Lower lobe of right lung (tissue), 2 donors: ENCODE measurements at regions not wholly inside any gene's neighbourhood (a gene's known extent, or its start where the extent isn't known, plus 50 kb on each side); places are given as distances from the start of the nearest gene placed in this dataset.

Experiments used
- ATAC-seq, 2 donors: fragments of 200-7000 bp; cut with Tn5 transposase; one replicate each; pipeline ENCODE4 v1.9.1; 2020 to 2022; ENCODE audit warnings: mild to moderate bottlenecking in 2 of 2, moderate library complexity in 2 of 2
- DNase-seq: peaks from one replicate; pipeline ENCODE4 v3.0.0-alpha.2; 2020
- H3K27ac ChIP-seq: fragments of 200-600 bp; one replicate; pipeline ENCODE4 v1.8.0; 2022
- H3K27me3 ChIP-seq: fragments of 200-600 bp; one replicate; pipeline ENCODE4 v1.8.0; 2022; ENCODE audit warnings: low read depth
- H3K36me3 ChIP-seq: fragments of 200-600 bp; one replicate; pipeline ENCODE4 v1.8.0; 2022; ENCODE audit warnings: mild to moderate bottlenecking
- H3K4me1 ChIP-seq: fragments of 200-600 bp; one replicate; pipeline ENCODE4 v1.8.0; 2022
- H3K4me3 ChIP-seq: fragments of 200-600 bp; one replicate; pipeline ENCODE4 v1.8.0; 2022; ENCODE audit warnings: mild to moderate bottlenecking
- H3K9me3 ChIP-seq: fragments of 200-600 bp; one replicate; pipeline ENCODE4 v1.8.0; 2022
- intact Hi-C: fragments of 100-400 bp; cut with DNase I; formaldehyde crosslinking; loops from one replicate; pipeline ENCODE4 v1.11.0; 2022
- TF ChIP-seq, protein P1 (sequence below): fragments of 200-600 bp; IDR thresholded peaks from one replicate; pipeline ENCODE4 v1.8.0; 2022; ENCODE audit warnings: antibody characterized with exemption, mild to moderate bottlenecking
- donor health status: DM: no; HTN: yes; CAD: no; lungs with severe emphysema.

DNA sequence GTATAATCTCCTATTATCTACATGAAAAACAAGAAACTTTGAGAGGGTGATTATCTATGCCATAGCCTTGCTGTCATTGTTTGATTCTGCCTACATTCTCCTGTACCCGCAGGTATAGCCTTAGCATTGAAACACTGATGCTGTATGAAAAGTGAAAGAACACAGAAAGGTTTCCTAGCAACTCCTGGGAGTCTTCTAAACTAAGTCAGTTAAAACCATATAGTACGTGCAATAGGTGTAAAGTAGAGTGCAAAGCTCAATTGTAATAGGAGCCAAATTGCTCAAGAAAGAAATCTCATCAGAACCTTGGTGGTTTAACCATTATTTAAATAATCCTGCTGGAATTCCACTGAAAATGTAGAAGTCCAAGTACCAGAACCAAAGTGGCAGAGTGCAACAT, 489.7 kb downstream of the PCDH10 start:
- DNase-seq (no peak), ATAC-seq (no peak)
- Histone ChIP-seq H3K9me3 (no peaks in the 10 kb centered on the region), H3K27ac (no peak overlapping the region), H3K4me1 (no peaks in the 10 kb centered on the region), H3K36me3 (no peaks in the 10 kb centered on the region), H3K27me3 (no peaks in the 10 kb centered on the region), H3K4me3 (no peak overlapping the region)
- intact Hi-C loops: no loop called here
- TF ChIP-seq, protein P1, sequence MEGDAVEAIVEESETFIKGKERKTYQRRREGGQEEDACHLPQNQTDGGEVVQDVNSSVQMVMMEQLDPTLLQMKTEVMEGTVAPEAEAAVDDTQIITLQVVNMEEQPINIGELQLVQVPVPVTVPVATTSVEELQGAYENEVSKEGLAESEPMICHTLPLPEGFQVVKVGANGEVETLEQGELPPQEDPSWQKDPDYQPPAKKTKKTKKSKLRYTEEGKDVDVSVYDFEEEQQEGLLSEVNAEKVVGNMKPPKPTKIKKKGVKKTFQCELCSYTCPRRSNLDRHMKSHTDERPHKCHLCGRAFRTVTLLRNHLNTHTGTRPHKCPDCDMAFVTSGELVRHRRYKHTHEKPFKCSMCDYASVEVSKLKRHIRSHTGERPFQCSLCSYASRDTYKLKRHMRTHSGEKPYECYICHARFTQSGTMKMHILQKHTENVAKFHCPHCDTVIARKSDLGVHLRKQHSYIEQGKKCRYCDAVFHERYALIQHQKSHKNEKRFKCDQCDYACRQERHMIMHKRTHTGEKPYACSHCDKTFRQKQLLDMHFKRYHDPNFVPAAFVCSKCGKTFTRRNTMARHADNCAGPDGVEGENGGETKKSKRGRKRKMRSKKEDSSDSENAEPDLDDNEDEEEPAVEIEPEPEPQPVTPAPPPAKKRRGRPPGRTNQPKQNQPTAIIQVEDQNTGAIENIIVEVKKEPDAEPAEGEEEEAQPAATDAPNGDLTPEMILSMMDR: no peak

DNA sequence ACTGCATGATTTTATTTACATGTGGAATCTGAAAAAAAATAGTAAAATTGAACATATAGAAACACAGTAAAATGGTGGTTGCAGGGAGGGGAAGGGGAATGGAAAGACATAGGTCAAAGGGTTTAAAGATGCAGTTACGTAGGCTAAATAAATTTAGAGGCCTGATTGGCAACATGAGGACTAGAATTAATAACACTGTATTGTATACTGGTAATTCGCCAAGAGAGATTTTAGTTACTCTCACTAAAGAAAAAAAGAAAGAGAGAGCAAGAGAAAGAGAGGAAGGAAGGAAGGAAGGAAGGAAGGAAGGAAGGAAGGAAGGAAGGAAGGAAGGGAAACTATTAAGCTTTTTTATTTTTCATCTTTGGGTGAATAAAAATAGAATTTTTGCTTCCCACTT, 488.1 kb downstream of the PCDH10 start:
- Histone ChIP-seq H3K27me3 (no peaks in the 10 kb centered on the region), H3K27ac (no peak overlapping the region), H3K36me3 (no peaks in the 10 kb centered on the region), H3K4me3 (no peak overlapping the region), H3K4me1 (no peaks in the 10 kb centered on the region), H3K9me3 (no peaks in the 10 kb centered on the region)
- intact Hi-C loops: no loop called here
- TF ChIP-seq, protein P1: no peak
- DNase-seq (no peak), ATAC-seq (no peak)

DNA sequence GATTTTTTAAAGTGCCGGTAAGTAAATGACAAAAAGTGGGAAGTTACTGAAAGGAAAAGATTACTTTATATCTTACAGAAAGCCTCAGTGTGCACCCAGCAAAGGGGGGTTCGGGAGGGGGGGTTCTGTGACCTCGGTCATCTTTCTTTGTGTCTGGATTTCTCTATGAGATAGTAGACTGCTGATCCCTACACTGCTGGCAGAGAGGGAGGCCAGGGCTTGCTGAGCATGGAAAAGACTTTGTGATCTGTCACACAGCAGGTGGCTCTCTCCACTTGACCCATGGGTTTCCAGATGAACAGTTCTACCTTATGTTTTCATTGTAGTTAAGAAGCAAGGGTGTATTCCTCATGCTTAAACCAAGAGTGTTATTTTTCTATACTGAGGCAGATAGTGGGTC, 475.6 kb downstream of the PCDH10 start:
- TF ChIP-seq, protein P1: no peak
- H3K27me3 ChIP-seq: no peaks in the 10 kb centered on the region
- no peak overlapping the region for H3K27ac ChIP-seq
- intact Hi-C loops: no loop called here
- no peak for DNase-seq
- no peak for ATAC-seq
- no peaks in the 10 kb centered on the region for H3K36me3 ChIP-seq
- H3K4me1 ChIP-seq: no peaks in the 10 kb centered on the region
- no peak overlapping the region for H3K4me3 ChIP-seq
- no peaks in the 10 kb centered on the region for H3K9me3 ChIP-seq

DNA sequence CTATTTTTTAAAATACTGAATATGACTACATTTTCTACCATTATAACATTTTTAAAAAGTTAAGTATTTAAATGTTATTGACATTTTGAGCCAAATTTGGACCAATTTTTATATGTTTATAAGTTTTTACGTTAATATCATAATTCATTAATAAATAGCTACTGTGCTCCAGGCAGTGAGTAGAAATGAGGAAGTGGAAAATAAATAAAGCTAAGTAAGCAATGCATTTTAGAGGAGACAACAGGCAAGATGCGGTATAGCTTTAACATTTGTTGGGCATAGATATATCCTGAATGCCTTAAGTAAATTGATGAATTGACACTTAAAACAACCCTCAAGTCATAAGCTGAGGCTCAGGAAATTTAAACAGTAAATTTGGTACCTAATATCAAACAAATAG, 474.8 kb downstream of the PCDH10 start:
- H3K9me3 ChIP-seq: no peaks in the 10 kb centered on the region
- intact Hi-C loops: no loop called here
- TF ChIP-seq, protein P1: no peak
- H3K27ac ChIP-seq: no peak overlapping the region
- no peaks in the 10 kb centered on the region for H3K4me1 ChIP-seq
- no peak for DNase-seq
- H3K36me3 ChIP-seq: no peaks in the 10 kb centered on the region
- no peaks in the 10 kb centered on the region for H3K27me3 ChIP-seq
- H3K4me3 ChIP-seq: no peak overlapping the region
- no peak for ATAC-seq

DNA sequence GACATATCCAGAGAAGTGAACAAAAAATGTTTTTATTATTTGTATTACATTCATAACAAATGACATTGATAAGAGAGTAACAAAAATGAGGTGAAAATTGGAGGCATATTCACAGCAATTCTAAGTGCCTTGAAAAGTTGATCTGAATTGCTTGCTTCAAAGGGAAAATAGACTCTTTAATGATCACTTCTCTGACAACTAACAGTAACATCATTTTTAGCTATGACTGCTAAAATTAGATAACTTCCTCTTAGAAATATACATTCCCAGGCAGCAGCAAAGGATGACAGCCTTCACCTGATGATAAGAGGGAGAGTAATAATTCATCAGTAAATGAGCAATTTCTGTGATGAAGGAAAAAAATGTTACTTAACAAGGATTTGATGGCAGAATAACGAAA, 472.5 kb downstream of the PCDH10 start:
- TF ChIP-seq, protein P1: no peak
- ATAC-seq (no peak), DNase-seq (no peak)
- Histone ChIP-seq H3K9me3 (no peaks in the 10 kb centered on the region), H3K4me1 (no peaks in the 10 kb centered on the region), H3K4me3 (no peak overlapping the region), H3K27me3 (no peaks in the 10 kb centered on the region), H3K27ac (no peak overlapping the region), H3K36me3 (no peaks in the 10 kb centered on the region)
- intact Hi-C loops: no loop called here

DNA sequence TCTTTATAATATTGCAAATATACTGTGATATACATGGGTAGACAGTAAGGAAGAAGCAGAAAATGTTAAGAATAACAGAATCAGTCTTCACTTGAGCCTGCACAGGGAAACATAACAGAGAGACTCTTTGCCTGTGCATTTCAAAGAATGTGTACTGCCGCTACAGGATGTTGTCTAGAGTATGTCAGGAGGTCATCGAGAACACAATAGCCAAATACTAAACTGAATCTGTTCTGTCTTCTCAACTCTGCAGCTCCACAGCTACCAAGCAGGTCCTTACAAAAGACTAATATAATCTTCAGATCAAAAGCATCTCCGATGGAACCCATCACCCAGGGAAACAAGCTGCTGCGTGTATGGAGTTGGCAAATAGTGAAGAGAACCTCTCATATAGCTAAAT, 471.5 kb downstream of the PCDH10 start:
- no peak overlapping the region for H3K4me3 ChIP-seq

More for the DNA sequence above, 471.5 kb downstream of the PCDH10 start:
- intact Hi-C loops: no loop called here
- TF ChIP-seq, protein P1: no peak
- no peak overlapping the region for H3K27ac ChIP-seq
- H3K27me3 ChIP-seq: no peaks in the 10 kb centered on the region
- no peaks in the 10 kb centered on the region for H3K9me3 ChIP-seq
- H3K36me3 ChIP-seq: no peaks in the 10 kb centered on the region
- no peak for ATAC-seq
- no peaks in the 10 kb centered on the region for H3K4me1 ChIP-seq
- DNase-seq: no peak
